ENCODE measurements at regions not wholly inside any gene's neighbourhood (a gene's known extent, or its start where the extent isn't known, plus 50 kb on each side); places are given as distances from the start of the nearest gene placed in this dataset.

GRCh38 chr10:94049911-94050310, 56.2 kb downstream of the PLCE1 start:
- no peak for TF ChIP-seq CTCF (IDR thresholded peaks at IDR 0.05)
- no peak for TF ChIP-seq POLR2A (IDR thresholded peaks at IDR 0.05)

Measured in right lobe of liver (tissue), 4 donors.